ENCODE measurements at regions not wholly inside any gene's neighbourhood (a gene's known extent, or its start where the extent isn't known, plus 50 kb on each side); places are given as distances from the start of the nearest gene placed in this dataset.
"Not testable (repeated sequence)": the region's sequence is repeated elsewhere in the genome, so short reads cannot be mapped to it uniquely, and the experiment has no call there.

DNA sequence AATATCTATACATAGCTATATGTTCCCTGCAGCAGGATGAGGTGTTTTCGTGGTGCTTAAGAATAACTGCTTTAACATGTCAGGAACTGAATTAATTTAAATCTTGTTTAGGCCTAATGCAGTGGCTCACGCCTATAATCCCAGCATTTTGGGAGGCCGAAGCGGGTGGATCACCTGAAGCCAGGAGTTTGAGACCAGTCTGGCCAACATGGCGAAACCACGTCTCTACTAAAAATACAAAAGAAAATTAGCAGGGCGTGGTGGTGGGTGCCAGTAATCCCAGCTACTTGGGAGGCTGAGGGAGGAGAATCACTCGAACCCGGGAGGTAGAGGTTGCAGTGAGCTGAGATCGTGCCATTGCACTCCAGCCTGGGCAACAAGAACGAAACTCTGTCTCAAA is 717.8 kb upstream of the EPHA7 start:
- not testable (repeated sequence) for TF ChIP-seq POLR2A (IDR thresholded peaks at IDR 0.05); CTCF (IDR thresholded peaks at IDR 0.05 in 8 of 11, conservative IDR thresholded peaks at IDR 0.05 in 3 of 11)
